Ishikawa (cell line): ENCODE measurements at regions not wholly inside any gene's neighbourhood (a gene's known extent, or its start where the extent isn't known, plus 50 kb on each side); places are given as distances from the start of the nearest gene placed in this dataset.

Experiments used
- CEBPB ChIP-seq: IDR thresholded peaks from 2 replicates; pipeline ENCODE4 v1.6.1; 2012
- CREB1 ChIP-seq: IDR thresholded peaks from 2 replicates; pipeline ENCODE4 v1.6.1; 2012; ENCODE audit warnings: low read depth
- EGR1 ChIP-seq: IDR thresholded peaks from 2 replicates; pipeline ENCODE4 v1.6.1; 2012
- EP300 ChIP-seq: IDR thresholded peaks from 2 replicates; pipeline ENCODE4 v1.6.1; 2012; ENCODE audit warnings: borderline replicate concordance
- FOXM1 ChIP-seq: IDR thresholded peaks from 2 replicates; pipeline ENCODE4 v1.6.1; 2012; ENCODE audit warnings: low read depth, borderline replicate concordance
- NFIC ChIP-seq: IDR thresholded peaks from 2 replicates; pipeline ENCODE4 v1.6.1; 2012
- RAD21 ChIP-seq: IDR thresholded peaks from 2 replicates; pipeline ENCODE4 v1.6.1; 2012; ENCODE audit warnings: low read depth
- TAF1 ChIP-seq: IDR thresholded peaks from 2 replicates; pipeline ENCODE4 v1.6.1; 2012; ENCODE audit warnings: low read depth, mild to moderate bottlenecking
- TCF12 ChIP-seq: IDR thresholded peaks from 2 replicates; pipeline ENCODE4 v1.6.1; 2012; ENCODE audit warnings: low read depth
- TEAD4 ChIP-seq: IDR thresholded peaks from 2 replicates; pipeline ENCODE4 v1.6.1; 2012
- YY1 ChIP-seq: IDR thresholded peaks from 2 replicates; pipeline ENCODE4 v1.6.1; 2012; ENCODE audit warnings: low read depth
- ZBTB7A ChIP-seq: IDR thresholded peaks from 2 replicates; pipeline ENCODE4 v1.6.1; 2012; ENCODE audit warnings: low read depth
- TF ChIP-seq, protein P1 (sequence below): IDR thresholded peaks from 2 replicates; pipeline ENCODE4 v1.6.1; 2012; ENCODE audit warnings: low read depth, mild to moderate bottlenecking
- TF ChIP-seq, protein P2 (sequence below): IDR thresholded peaks from 2 replicates; pipeline ENCODE4 v1.6.1; 2012
- TF ChIP-seq, protein P3 (sequence below): IDR thresholded peaks from 2 replicates; pipeline ENCODE4 v1.6.1; 2012

DNA sequence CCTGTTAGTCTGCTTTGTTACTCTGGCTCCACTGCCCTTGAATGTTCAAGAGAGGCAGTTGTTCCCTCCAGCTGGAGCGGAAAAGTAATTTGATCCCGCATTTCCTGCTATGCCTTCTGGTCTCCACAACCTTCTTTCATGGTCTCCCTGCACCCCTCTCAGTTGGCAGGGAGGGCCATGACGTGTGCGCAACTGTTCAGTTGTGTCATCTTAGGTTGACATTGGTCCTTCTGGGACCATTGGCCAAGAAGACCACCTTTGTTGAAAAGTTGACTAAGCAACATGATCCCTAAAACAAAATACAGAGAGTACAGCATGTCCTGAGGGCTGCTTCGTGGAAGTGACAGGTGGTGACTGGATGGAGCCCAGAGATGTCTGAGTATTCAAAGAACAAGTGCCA lies 192.5 kb upstream of the TUT7 start:
- TF ChIP-seq NFIC (no peak), EGR1 (no peak), TEAD4 (no peak), RAD21 (no peak), ZBTB7A (no peak), CREB1 (no peak), EP300 (no peak), YY1 (no peak), TCF12 (no peak), TAF1 (no peak), CEBPB (no peak)
- TF ChIP-seq, protein P1, sequence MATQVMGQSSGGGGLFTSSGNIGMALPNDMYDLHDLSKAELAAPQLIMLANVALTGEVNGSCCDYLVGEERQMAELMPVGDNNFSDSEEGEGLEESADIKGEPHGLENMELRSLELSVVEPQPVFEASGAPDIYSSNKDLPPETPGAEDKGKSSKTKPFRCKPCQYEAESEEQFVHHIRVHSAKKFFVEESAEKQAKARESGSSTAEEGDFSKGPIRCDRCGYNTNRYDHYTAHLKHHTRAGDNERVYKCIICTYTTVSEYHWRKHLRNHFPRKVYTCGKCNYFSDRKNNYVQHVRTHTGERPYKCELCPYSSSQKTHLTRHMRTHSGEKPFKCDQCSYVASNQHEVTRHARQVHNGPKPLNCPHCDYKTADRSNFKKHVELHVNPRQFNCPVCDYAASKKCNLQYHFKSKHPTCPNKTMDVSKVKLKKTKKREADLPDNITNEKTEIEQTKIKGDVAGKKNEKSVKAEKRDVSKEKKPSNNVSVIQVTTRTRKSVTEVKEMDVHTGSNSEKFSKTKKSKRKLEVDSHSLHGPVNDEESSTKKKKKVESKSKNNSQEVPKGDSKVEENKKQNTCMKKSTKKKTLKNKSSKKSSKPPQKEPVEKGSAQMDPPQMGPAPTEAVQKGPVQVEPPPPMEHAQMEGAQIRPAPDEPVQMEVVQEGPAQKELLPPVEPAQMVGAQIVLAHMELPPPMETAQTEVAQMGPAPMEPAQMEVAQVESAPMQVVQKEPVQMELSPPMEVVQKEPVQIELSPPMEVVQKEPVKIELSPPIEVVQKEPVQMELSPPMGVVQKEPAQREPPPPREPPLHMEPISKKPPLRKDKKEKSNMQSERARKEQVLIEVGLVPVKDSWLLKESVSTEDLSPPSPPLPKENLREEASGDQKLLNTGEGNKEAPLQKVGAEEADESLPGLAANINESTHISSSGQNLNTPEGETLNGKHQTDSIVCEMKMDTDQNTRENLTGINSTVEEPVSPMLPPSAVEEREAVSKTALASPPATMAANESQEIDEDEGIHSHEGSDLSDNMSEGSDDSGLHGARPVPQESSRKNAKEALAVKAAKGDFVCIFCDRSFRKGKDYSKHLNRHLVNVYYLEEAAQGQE, result no peak
- TF ChIP-seq, protein P2, sequence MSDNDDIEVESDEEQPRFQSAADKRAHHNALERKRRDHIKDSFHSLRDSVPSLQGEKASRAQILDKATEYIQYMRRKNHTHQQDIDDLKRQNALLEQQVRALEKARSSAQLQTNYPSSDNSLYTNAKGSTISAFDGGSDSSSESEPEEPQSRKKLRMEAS, result no peak

DNA sequence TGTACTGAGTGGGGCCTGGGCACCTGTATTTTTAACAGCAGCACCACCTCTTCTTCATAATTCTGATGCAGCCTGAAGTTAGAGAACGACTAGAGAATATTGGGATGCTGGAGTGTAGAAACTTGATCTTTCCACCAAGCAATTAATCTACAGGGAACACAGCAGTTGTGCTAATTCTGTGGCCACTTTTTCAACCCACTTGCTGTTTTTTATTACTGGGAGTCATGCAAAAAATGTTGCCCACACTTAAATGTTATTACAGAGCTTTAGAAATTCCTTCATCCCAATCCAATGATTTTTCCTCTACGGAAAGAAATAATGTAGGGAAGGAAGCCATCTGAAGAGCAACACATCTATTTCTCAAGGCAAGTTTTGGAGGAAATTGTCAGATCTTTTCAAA lies 190.9 kb upstream of the TUT7 start:
- no peak for TF ChIP-seq YY1
- TF ChIP-seq, protein P2, result no peak
- TF ChIP-seq TCF12, result no peak
- no peak for TF ChIP-seq EP300
- TF ChIP-seq CREB1, result no peak
- TF ChIP-seq CEBPB, result no peak
- TF ChIP-seq FOXM1, result no peak
- TF ChIP-seq EGR1, result no peak
- TF ChIP-seq, protein P1, result no peak
- TF ChIP-seq, protein P3, sequence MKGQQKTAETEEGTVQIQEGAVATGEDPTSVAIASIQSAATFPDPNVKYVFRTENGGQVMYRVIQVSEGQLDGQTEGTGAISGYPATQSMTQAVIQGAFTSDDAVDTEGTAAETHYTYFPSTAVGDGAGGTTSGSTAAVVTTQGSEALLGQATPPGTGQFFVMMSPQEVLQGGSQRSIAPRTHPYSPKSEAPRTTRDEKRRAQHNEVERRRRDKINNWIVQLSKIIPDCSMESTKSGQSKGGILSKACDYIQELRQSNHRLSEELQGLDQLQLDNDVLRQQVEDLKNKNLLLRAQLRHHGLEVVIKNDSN, result no peak
- no peak for TF ChIP-seq TAF1
- no peak for TF ChIP-seq RAD21
- no peak for TF ChIP-seq TEAD4
- TF ChIP-seq ZBTB7A, result no peak
- TF ChIP-seq NFIC, result no peak

- TF ChIP-seq, protein P1, result no peak
- TF ChIP-seq EP300 (no peak), CREB1 (no peak), RAD21 (no peak), TAF1 (no peak), EGR1 (no peak), TCF12 (no peak), CEBPB (no peak), FOXM1 (no peak), YY1 (no peak), ZBTB7A (no peak), NFIC (no peak), TEAD4 (no peak)
- TF ChIP-seq, protein P3, result no peak
- TF ChIP-seq, protein P2, result no peak
Observed at GRCh38 chr9:86541014-86541570, 186.9 kb upstream of the TUT7 start.

DNA sequence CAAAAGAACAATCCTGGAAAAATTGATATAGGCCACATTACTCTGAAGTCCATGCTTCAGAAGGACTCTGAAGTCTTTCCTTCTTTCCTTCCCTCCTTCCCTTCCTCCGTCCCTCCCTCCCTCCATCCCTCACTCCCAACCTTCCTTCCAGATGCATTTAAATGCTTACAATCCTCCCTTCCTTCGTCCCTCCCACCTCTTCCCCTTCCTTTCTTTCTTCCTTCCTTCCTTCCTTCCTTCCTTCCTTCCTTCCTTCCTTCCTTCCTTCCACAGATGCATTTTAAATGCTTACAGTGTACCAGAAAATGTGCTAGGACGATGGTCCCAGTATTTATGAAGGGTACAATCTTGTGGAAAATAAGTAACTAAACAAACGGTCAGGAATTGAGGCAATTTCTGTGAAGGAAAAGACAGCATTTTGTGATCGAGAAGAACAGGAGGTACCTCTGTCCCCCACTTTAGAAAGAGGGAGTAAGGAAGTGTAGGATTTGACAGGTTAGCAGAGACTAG lies 181.3 kb upstream of the TUT7 start:
- TF ChIP-seq CREB1, result no peak
- no peak for TF ChIP-seq FOXM1
- no peak for TF ChIP-seq EGR1
- no peak for TF ChIP-seq CEBPB
- no peak for TF ChIP-seq EP300
- no peak for TF ChIP-seq TCF12
- no peak for TF ChIP-seq YY1
- TF ChIP-seq, protein P2, result no peak
- TF ChIP-seq, protein P1, result no peak
- TF ChIP-seq TEAD4, result no peak
